Psoas muscle (tissue), 7 donors: ENCODE measurements at regions not wholly inside any gene's neighbourhood (a gene's known extent, or its start where the extent isn't known, plus 50 kb on each side); places are given as distances from the start of the nearest gene placed in this dataset.

Experiments
- ATAC-seq, 4 donors: fragments of 200-7000 bp; cut with Tn5 transposase; one replicate each; pipeline ENCODE4 v1.9.1; 2020; ENCODE audit warnings: moderate library complexity in 3 of 4, mild to moderate bottlenecking in 2 of 4
- DNase-seq, 2 donors: peaks; one replicate each; pipeline ENCODE4 v3.0.0-alpha.2; 2020
- H3K27ac ChIP-seq: fragments of 200-600 bp; one replicate; pipeline ENCODE4 v1.8.0; 2022
- H3K27me3 ChIP-seq, 3 donors: fragments of 200-600 bp in 1 of 3; one replicate each; pipeline versions ENCODE4 v1.6.1 to v1.8.0; 2013 to 2022; ENCODE audit warnings: low read length in 2 of 3, mild to moderate bottlenecking in 2 of 3, moderate library complexity in 1 of 3; ENCODE audit not compliant: insufficient read depth in 3 of 3
- H3K36me3 ChIP-seq, 2 donors: fragments of 200-600 bp in 1 of 2; one replicate each; pipeline versions ENCODE4 v1.6.1 to v1.8.0; 2013 to 2022; ENCODE audit warnings: low read depth in 1 of 2, mild to moderate bottlenecking in 1 of 2, moderate library complexity in 1 of 2; ENCODE audit not compliant: insufficient read depth in 1 of 2
- H3K4me1 ChIP-seq: fragments of 200-600 bp; one replicate; pipeline ENCODE4 v1.8.0; 2022
- H3K4me3 ChIP-seq: fragments of 200-600 bp; one replicate; pipeline ENCODE4 v1.8.0; 2022; ENCODE audit warnings: mild to moderate bottlenecking
- H3K9me3 ChIP-seq: fragments of 200-600 bp; one replicate; pipeline ENCODE4 v1.8.0; 2022
- CTCF ChIP-seq: fragments of 200-600 bp; IDR thresholded peaks from one replicate; pipeline ENCODE4 v1.8.0; 2022; ENCODE audit warnings: antibody characterized with exemption
- WGBS, 3 donors: extraction: QIAGEN DNeasy Blood & Tissue Kit; methylation state at CpG; one replicate each; pipeline versions ENCODE4 v1.1.6 to v1.1.7; 2013; 5-methylcytosine and 5-hydroxymethylcytosine counted together
- intact Hi-C, 2 donors: fragments of 100-400 bp; cut with DNase I; formaldehyde crosslinking; loops; one replicate each; pipeline versions ENCODE4 v1.11.0 to v1.14.2; 2022
- donor health status: healthy with polysubstance abuse.
- donor health status: DM: no; HTN: no; CAD: no; lungs with moderate emphysema.
- donor health status: Bipolar disorder and iron deficiency.
- donor health status: healthy.
- donor health status: DM: yes; HTN: yes; CAD: no.
- donor health status: DM: no; HTN: no; CAD: no.
- donor health status: DM: yes; HTN: yes; CAD: no.

GRCh38 chr1:87264976-87265375 lies 63.7 kb upstream of the LMO4 start:
- no peak overlapping the region for H3K4me3 ChIP-seq
- 75 to 77% (median 76%) methylated on average over 3 of the region's 3 CpGs for WGBS, 3 donors
- intact Hi-C loops: no loop called here
- no peaks in the 10 kb centered on the region for H3K36me3 ChIP-seq
- TF ChIP-seq CTCF: no peak
- no peak for DNase-seq
- no peak overlapping the region for H3K27ac ChIP-seq
- H3K27me3 ChIP-seq: no peaks in the 10 kb centered on the region
- ATAC-seq: no peak
- no peaks in the 10 kb centered on the region for H3K9me3 ChIP-seq
- H3K4me1 ChIP-seq: no peaks in the 10 kb centered on the region

- no peaks in the 10 kb centered on the region for H3K4me1 ChIP-seq
- no peak for TF ChIP-seq CTCF
- 98% methylated on average over 3 of the region's 3 CpGs for WGBS, 3 donors
- DNase-seq (no peak), ATAC-seq (no peak)
- no peak overlapping the region for H3K4me3 ChIP-seq
- H3K27ac ChIP-seq: no peak overlapping the region
- intact Hi-C loops: no loop called here
- no peaks in the 10 kb centered on the region for H3K9me3 ChIP-seq
- H3K36me3 ChIP-seq: no peaks in the 10 kb centered on the region
- no peaks in the 10 kb centered on the region for H3K27me3 ChIP-seq
These were observed 62.9 kb upstream of the LMO4 start for GRCh38 chr1:87265786-87266185.

GRCh38 chr1:87268111-87268510 lies 60.6 kb upstream of the LMO4 start:
- intact Hi-C loops: no loop called here
- Histone ChIP-seq H3K27me3 (no peaks in the 10 kb centered on the region), H3K4me3 (no peak overlapping the region), H3K4me1 (no peaks in the 10 kb centered on the region), H3K9me3 (no peaks in the 10 kb centered on the region), H3K36me3 (no peaks in the 10 kb centered on the region), H3K27ac (no peak overlapping the region)
- no peak for TF ChIP-seq CTCF
- 73 to 77% (median 73%) methylated on average over 3 of the region's 3 CpGs for WGBS, 3 donors
- ATAC-seq: no peak
- DNase-seq: no peak

- DNase-seq (no peak), ATAC-seq (no peak)
- Histone ChIP-seq H3K4me1 (no peaks in the 10 kb centered on the region), H3K27me3 (no peaks in the 10 kb centered on the region), H3K9me3 (no peaks in the 10 kb centered on the region), H3K4me3 (no peak overlapping the region), H3K36me3 (no peaks in the 10 kb centered on the region), H3K27ac (no peak overlapping the region)
- no peak for TF ChIP-seq CTCF
- 0 to 90% (median 57%) methylated on average over 1 of the region's 1 CpG for WGBS, 3 donors
- intact Hi-C loops: no loop called here
These were observed 58.8 kb upstream of the LMO4 start for GRCh38 chr1:87269921-87270320.

- WGBS, 3 donors: 18 to 32% (median 20%) methylated on average over 1 of the region's 1 CpG
- ATAC-seq (no peak), DNase-seq (no peak)
- Histone ChIP-seq H3K9me3 (no peaks in the 10 kb centered on the region), H3K4me1 (no peaks in the 10 kb centered on the region), H3K4me3 (no peak overlapping the region), H3K27ac (no peak overlapping the region), H3K36me3 (no peaks in the 10 kb centered on the region), H3K27me3 (no peaks in the 10 kb centered on the region)
- TF ChIP-seq CTCF: no peak
- intact Hi-C loops: no loop called here
These were observed 55.4 kb upstream of the LMO4 start for GRCh38 chr1:87273291-87273690.
